HG02884 (cell line): ENCODE measurements at regions not wholly inside any gene's neighbourhood (a gene's known extent, or its start where the extent isn't known, plus 50 kb on each side); places are given as distances from the start of the nearest gene placed in this dataset.
"Not testable (repeated sequence)": the region's sequence is repeated elsewhere in the genome, so short reads cannot be mapped to it uniquely, and the experiment has no call there.

Source experiments
- ATAC-seq: cut with Tn5 transposase; IDR thresholded peaks from one replicate; pipeline ENCODE4 v1.9.1; 2021; ENCODE audit warnings: mild to moderate bottlenecking, moderate library complexity; ENCODE audit not compliant: unreplicated experiment

DNA sequence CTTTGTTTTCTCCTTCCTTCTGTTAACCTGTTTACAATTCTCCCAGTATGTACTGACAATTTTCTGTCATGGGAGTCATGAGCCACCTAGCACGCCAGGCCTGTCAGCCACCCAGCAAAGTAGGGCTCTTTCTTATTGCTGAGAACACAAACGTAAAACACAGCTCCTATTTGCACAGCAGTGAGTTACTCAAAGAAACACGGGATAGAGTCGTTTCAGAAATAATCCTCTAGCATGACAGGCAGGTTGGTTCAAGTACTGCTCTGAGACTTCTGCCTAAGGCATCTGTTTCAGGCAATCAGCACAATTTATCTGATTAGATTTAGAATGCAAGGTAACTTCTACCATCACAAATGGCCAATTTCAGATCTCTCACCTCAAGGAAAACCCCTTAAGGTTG, 88.8 kb downstream of the CD24 start:
- no peak for ATAC-seq

- ATAC-seq: no peak
These were observed 90.0 kb downstream of the CD24 start for GRCh38 chr6:106884576-106884975.

DNA sequence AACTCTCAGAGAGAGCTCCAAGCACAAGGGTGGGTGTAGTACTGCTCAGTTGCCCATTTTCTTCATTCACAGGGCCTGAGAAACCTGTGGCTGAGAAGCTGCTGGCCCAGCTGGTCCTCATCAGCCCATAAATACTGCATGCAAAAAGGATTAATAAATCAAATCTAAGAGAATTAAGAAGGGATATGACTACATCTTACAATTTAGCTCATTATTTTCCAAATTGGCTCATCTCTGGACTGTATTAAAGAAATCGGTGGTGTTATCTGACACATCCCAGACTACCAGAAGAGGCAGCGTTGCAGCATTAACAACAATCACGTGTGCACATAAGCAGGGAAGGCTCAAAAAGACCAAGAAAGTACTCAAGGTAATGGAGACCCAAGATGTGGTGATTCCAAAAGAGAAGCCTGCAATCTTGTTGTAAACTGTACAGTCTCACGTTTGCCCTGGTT, 90.7 kb downstream of the CD24 start:
- no peak for ATAC-seq

GRCh38 chr6:106882601-106883518, 91.7 kb downstream of the CD24 start:
- no peak for ATAC-seq

DNA sequence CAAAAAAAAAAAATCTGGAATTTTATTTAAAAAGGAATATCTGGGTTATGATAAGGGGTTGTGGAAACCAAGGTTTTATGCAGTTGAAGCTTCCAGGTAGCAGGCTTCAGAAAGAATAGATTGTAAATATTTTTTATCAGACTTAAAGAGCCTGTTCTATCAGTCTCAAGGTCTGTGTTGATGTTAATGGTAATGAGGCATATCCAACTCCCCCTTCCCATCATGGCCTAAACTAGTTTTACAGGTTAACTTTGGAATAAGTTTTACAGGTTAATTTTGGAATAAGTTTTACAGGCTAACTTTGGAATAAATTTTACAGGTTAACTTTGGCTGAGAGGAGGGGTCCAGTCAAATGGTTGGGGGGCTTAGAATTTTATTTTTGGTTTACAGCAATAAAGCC, 92.4 kb downstream of the CD24 start:
- no peak for ATAC-seq

DNA sequence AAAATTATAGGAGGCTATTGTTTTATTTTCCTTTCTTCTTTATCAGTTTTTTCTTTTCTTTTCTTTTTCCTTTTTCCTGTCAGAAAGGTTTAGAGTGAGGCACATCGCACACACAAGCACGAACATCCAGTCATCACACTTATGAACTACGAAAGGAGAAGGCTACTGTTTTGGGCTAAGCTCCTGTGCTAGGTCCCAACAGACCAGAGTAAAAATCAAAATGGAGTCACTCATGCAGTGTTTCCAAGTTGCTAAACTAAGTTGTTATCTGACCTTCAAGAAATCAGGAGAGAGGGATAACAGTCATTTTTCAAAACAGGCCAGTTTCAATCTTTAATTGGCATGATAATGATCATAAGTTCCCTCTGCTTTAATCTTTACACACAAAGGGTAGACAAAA, 93.6 kb downstream of the CD24 start:
- no peak for ATAC-seq

GRCh38 chr6:106875782-106876321, 98.7 kb downstream of the CD24 start:
- ATAC-seq: no peak

GRCh38 chr6:106874481-106874880, 100.0 kb downstream of the CD24 start:
- no peak for ATAC-seq

- no peak for ATAC-seq
These were observed 102.5 kb downstream of the CD24 start for GRCh38 chr6:106872049-106872448.

- ATAC-seq: no peak
These were observed 103.5 kb downstream of the CD24 start for GRCh38 chr6:106870824-106871717.

- ATAC-seq: no peak
These were observed 104.5 kb downstream of the CD24 start for GRCh38 chr6:106870069-106870468.

- no peak for ATAC-seq
These were observed 105.3 kb downstream of the CD24 start for GRCh38 chr6:106869203-106869602.

GRCh38 chr6:106866875-106867658, 107.5 kb downstream of the CD24 start:
- ATAC-seq: no peak

DNA sequence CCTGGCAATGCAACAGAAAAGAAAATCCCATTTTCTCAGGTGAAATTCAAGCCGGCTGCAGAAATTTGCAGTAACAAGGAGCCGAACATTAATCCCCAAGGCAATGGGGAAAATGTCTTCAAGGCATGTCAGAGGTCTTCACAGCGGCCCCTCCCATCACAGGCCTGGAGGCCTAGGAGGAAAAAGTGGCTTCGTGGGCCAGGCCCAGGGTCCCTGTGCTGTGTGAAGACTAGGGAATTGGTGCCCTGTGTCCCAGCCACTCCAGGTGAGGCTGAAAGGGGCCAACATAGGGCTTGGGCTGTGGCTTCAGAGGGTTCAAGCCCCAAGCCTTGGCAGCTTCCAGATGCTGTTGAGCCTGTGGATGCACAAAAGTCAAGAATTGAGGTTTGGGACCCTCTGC, 111.7 kb downstream of the CD24 start:
- ATAC-seq: no peak

DNA sequence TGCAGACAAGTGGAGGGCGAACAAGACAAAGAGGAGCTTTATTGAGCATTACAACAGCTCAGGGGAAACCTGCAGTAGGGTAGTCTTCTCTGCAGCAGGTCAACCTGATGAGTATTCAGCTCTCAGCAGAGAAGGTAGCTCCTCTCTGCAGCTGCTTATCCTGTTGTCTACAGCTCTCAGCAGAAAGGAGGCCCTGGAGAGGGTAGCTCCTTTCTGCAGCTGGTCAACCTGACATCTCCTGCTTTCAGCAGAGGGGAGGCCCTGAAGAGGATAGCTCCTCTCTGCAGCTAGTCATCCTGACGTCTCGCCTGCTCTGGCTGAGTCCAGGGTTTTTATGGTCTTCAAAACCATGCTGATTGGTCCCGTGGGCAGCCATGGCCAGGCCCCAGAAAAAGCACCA, 113.6 kb downstream of the CD24 start:
- no peak for ATAC-seq

- ATAC-seq: no peak
These were observed 115.9 kb downstream of the CD24 start for GRCh38 chr6:106858653-106859092.

GRCh38 chr6:106857771-106858652, 116.5 kb downstream of the CD24 start:
- no peak for ATAC-seq

GRCh38 chr6:106857310-106857709, 117.2 kb downstream of the CD24 start:
- ATAC-seq: not testable (repeated sequence)

DNA sequence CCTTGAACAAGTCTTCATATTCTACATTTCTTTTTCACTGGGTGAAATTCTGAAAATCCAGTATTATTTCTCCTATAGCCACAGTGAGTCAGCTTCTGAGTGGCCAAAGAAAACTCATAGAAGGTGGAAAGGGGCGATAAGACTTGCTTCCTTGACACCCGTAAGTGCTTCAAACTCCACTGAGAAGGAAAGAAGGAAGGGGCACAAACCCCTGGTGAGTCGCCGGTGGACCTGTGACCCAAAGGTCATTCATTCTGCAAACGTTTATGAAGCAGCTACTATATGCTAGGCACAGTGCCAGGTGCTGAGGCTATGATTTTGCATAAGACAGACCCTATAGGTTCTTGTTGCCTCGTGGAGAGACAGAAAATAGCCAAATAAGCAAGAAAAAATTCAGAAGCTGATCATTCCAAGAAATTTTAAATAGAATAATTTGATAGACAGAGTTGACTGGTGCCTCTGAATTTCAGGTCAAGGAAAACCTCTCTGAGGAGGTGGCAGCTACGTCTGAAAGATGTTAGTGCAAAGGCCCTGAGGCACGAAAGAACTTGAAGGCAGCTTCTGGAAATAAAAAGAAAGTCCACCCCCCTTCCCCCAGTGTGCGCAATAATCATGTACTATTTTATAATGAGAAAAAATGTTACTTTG, 118.2 kb downstream of the CD24 start:
- no peak for ATAC-seq
